Liver (tissue), 8 donors: ENCODE measurements at regions not wholly inside any gene's neighbourhood (a gene's known extent, or its start where the extent isn't known, plus 50 kb on each side); places are given as distances from the start of the nearest gene placed in this dataset.

Source experiments
- DNase-seq: peaks from one replicate; pipeline ENCODE4 v3.0.0-alpha.2; 2017; ENCODE audit warnings: low spot score
- H3K27ac ChIP-seq, 2 donors: one replicate each; pipeline ENCODE4 v1.7.0; 2013; ENCODE audit warnings: inconsistent platforms in 2 of 2, low read length in 2 of 2, control low read depth in 1 of 2, low read depth in 1 of 2, mild to moderate bottlenecking in 1 of 2
- H3K27me3 ChIP-seq, 4 donors: one replicate each; pipeline versions ENCODE4 v1.6.1 to v1.7.0; 2013; ENCODE audit warnings: low read length in 3 of 4, inconsistent platforms in 1 of 4, mild to moderate bottlenecking in 1 of 4, moderate library complexity in 1 of 4; ENCODE audit not compliant: control insufficient read depth in 4 of 4, insufficient read depth in 4 of 4
- H3K36me3 ChIP-seq, 4 donors: one replicate each; pipeline versions ENCODE4 v1.6.1 to v1.7.0; 2013; ENCODE audit warnings: low read length in 3 of 4, mild to moderate bottlenecking in 3 of 4, low read depth in 1 of 4, moderate library complexity in 1 of 4; ENCODE audit not compliant: control insufficient read depth in 4 of 4, insufficient read depth in 3 of 4
- H3K4me1 ChIP-seq, 4 donors: one replicate each; pipeline versions ENCODE4 v1.6.1 to v1.7.0; 2013; ENCODE audit warnings: low read length in 3 of 4, mild to moderate bottlenecking in 3 of 4, moderate library complexity in 1 of 4; ENCODE audit not compliant: control insufficient read depth in 4 of 4, insufficient read depth in 4 of 4
- H3K4me3 ChIP-seq, 3 donors: one replicate each; pipeline versions ENCODE4 v1.6.1 to v1.7.0; 2013; ENCODE audit warnings: low read length in 3 of 3, control low read depth in 1 of 3, low read depth in 1 of 3, mild to moderate bottlenecking in 1 of 3
- H3K9ac ChIP-seq, 2 donors: one replicate each; pipeline ENCODE4 v1.7.0; 2013; ENCODE audit warnings: low read length in 2 of 2, mild to moderate bottlenecking in 2 of 2, moderate library complexity in 2 of 2, control low read depth in 1 of 2, low read depth in 1 of 2
- H3K9me3 ChIP-seq, 4 donors: one replicate each; pipeline versions ENCODE4 v1.6.1 to v1.7.0; 2013; ENCODE audit warnings: low read length in 3 of 4; ENCODE audit not compliant: control insufficient read depth in 4 of 4
- ATF3 ChIP-seq: IDR thresholded peaks from 2 replicates; pipeline ENCODE4 v1.6.1; 2016; ENCODE audit warnings: antibody characterized with exemption
- CTCF ChIP-seq: fragments of 150-350 bp; IDR thresholded peaks from 2 replicates; pipeline ENCODE4 v1.5.1; 2017; ENCODE audit warnings: improper control_type of control experiment, low read depth, low read length; ENCODE audit not compliant: missing input control
- EGR1 ChIP-seq, 2 donors: IDR thresholded peaks; 2 replicates each; pipeline ENCODE4 v1.6.1; 2016 to 2018; ENCODE audit warnings: antibody characterized with exemption in 2 of 2, low read depth in 2 of 2
- FOXA1 ChIP-seq: IDR thresholded peaks from 2 replicates; pipeline ENCODE4 v1.6.1; 2016; ENCODE audit warnings: antibody characterized with exemption
- FOXA2 ChIP-seq: IDR thresholded peaks from 2 replicates; pipeline ENCODE4 v1.6.1; 2016; ENCODE audit warnings: antibody characterized with exemption
- GABPA ChIP-seq, 2 donors: IDR thresholded peaks in 1 of 2; conservative IDR thresholded peaks in 1 of 2; 2 replicates each; pipeline ENCODE4 v1.6.1; 2016; ENCODE audit warnings: antibody characterized with exemption in 2 of 2, mild to moderate bottlenecking in 1 of 2, moderate library complexity in 1 of 2
- JUND ChIP-seq, 2 donors: IDR thresholded peaks; 2 replicates each; pipeline ENCODE4 v1.6.1; 2016; ENCODE audit warnings: antibody characterized with exemption in 2 of 2
- NR2F2 ChIP-seq: IDR thresholded peaks from 2 replicates; pipeline ENCODE4 v1.6.1; 2016; ENCODE audit warnings: antibody characterized with exemption
- RAD21 ChIP-seq, 2 donors: IDR thresholded peaks; 2 replicates each; pipeline ENCODE4 v1.6.1; 2016; ENCODE audit warnings: antibody characterized with exemption in 2 of 2, mild to moderate bottlenecking in 2 of 2
- REST ChIP-seq: IDR thresholded peaks from 2 replicates; pipeline ENCODE4 v1.6.1; 2016; ENCODE audit warnings: antibody characterized with exemption, mild to moderate bottlenecking
- SP1 ChIP-seq: IDR thresholded peaks from 2 replicates; pipeline ENCODE4 v1.6.1; 2018; ENCODE audit warnings: antibody characterized with exemption, mild to moderate bottlenecking
- TAF1 ChIP-seq: conservative IDR thresholded peaks from 2 replicates; pipeline ENCODE4 v1.6.1; 2016; ENCODE audit warnings: antibody characterized with exemption, mild to moderate bottlenecking
- ZBTB33 ChIP-seq: IDR thresholded peaks from 2 replicates; pipeline ENCODE4 v1.6.1; 2016; ENCODE audit warnings: antibody characterized with exemption
- WGBS: extraction: QIAGEN DNeasy Blood & Tissue Kit; methylation state at CpG from one replicate; pipeline ENCODE4 v1.1.7; 2013; 5-methylcytosine and 5-hydroxymethylcytosine counted together
- donor health status: healthy.
- donor health status: healthy.
- donor health status: healthy.
- donor health status: healthy.
- donor health status: healthy.

- no peak overlapping the region for H3K27ac ChIP-seq
- H3K36me3 ChIP-seq: no peaks in the 10 kb centered on the region
- WGBS: 71% methylated on average over 4 of the region's 4 CpGs
- H3K27me3 ChIP-seq: no peaks in the 10 kb centered on the region
- H3K4me1 ChIP-seq: no peaks in the 10 kb centered on the region
- TF ChIP-seq REST (no peak), CTCF (no peak), ATF3 (no peak), RAD21 (IDR thresholded peaks at IDR 0.05) (no peak), FOXA1 (no peak), ZBTB33 (no peak), FOXA2 (no peak), SP1 (no peak), TAF1 (no peak), EGR1 (IDR thresholded peaks at IDR 0.05; ENCODE audit: low read depth in 2 of 2) (no peak), NR2F2 (no peak), GABPA (IDR thresholded peaks at IDR 0.05 in 1 of 2, conservative IDR thresholded peaks at IDR 0.05 in 1 of 2) (no peak)
- H3K9me3 ChIP-seq: peaks cover 2 to 7% (median 3%) of the 10 kb centered on the region in 4 donors
- H3K4me3 ChIP-seq: no peak overlapping the region
- H3K9ac ChIP-seq: no peak overlapping the region
- DNase-seq: no peak
Measured at GRCh38 chr10:78196396-78196795, 162.7 kb downstream of the RPS24 start.

GRCh38 chr10:78196964-78197363 is 163.3 kb downstream of the RPS24 start:
- TF ChIP-seq JUND (IDR thresholded peaks at IDR 0.05): no peak
- no peak for TF ChIP-seq TAF1
- no peak for TF ChIP-seq GABPA (IDR thresholded peaks at IDR 0.05 in 1 of 2, conservative IDR thresholded peaks at IDR 0.05 in 1 of 2)
- Histone ChIP-seq H3K9ac (no peak overlapping the region), H3K27me3 (no peaks in the 10 kb centered on the region), H3K9me3 (peaks cover 2 to 7% (median 3%) of the 10 kb centered on the region in 4 donors), H3K27ac (no peak overlapping the region), H3K4me1 (no peaks in the 10 kb centered on the region), H3K4me3 (no peak overlapping the region), H3K36me3 (no peaks in the 10 kb centered on the region)
- WGBS: 82% methylated on average over 2 of the region's 2 CpGs
- DNase-seq: no peak
